Caco-2 (cell line): ENCODE measurements at regions not wholly inside any gene's neighbourhood (a gene's known extent, or its start where the extent isn't known, plus 50 kb on each side); places are given as distances from the start of the nearest gene placed in this dataset.

Experiments used
- BruUV-seq: library from RNA; stranded (reverse); fragments of 400-500 nt; replicated peaks from 2 replicates; lab custom pipeline; 2021; lab: Mats Ljungman, UMichigan
- CTCF ChIA-PET: fragments of 300-600 bp; sonication (Branson Sonifier 250); formaldehyde crosslinking; loops from one replicate; lab custom pipeline; 2022; ENCODE audit warnings: antibody characterized with exemption; lab: Charles Lee
- POLR2A ChIA-PET: fragments of 300-600 bp; sonication (Branson Sonifier 250); formaldehyde crosslinking; loops from one replicate; lab custom pipeline; 2022; ENCODE audit warnings: antibody characterized with exemption; lab: Charles Lee
- DNase-seq, 2 experiments: peaks; one replicate each; pipeline versions ENCODE4 v3.0.0 to v3.0.0-alpha.2; 2020 to 2022
- H3K27me3 ChIP-seq: replicated peaks from 2 replicates; pipeline ENCODE4 v1.6.0; 2011; ENCODE audit warnings: low read length; ENCODE audit not compliant: control insufficient read depth, insufficient read depth
- H3K36me3 ChIP-seq: 2 replicates; pipeline ENCODE4 v1.5.1; 2011; ENCODE audit warnings: low read length; ENCODE audit not compliant: control insufficient read depth, insufficient read depth
- H3K4me1 ChIP-seq: fragments of 250-450 bp; sonication (Bioruptor Pico); 2 replicates; pipeline ENCODE4 v1.5.1; 2020; ENCODE audit warnings: mild to moderate bottlenecking
- H3K4me3 ChIP-seq: 2 replicates; pipeline ENCODE4 v1.5.1; 2011; ENCODE audit warnings: low read depth, mild to moderate bottlenecking, control low read depth, low read length
- H3K9me3 ChIP-seq: fragments of 250-450 bp; sonication (Bioruptor Pico); 2 replicates; pipeline ENCODE4 v1.5.1; 2020; ENCODE audit warnings: mild to moderate bottlenecking, moderate library complexity
- H3K27ac Mint-ChIP-seq: one replicate; pipeline ENCODE4 v1.8.0; 2022; ENCODE audit warnings: mixed read lengths; ENCODE audit not compliant: unreplicated experiment
- H3K27me3 Mint-ChIP-seq: one replicate; pipeline ENCODE4 v1.8.0; 2022; ENCODE audit warnings: mixed read lengths; ENCODE audit not compliant: insufficient read depth, unreplicated experiment
- H3K36me3 Mint-ChIP-seq: one replicate; pipeline ENCODE4 v1.8.0; 2022; ENCODE audit warnings: mild to moderate bottlenecking, mixed read lengths; ENCODE audit not compliant: insufficient read depth, unreplicated experiment
- H3K4me1 Mint-ChIP-seq: one replicate; pipeline ENCODE4 v1.8.0; 2022; ENCODE audit warnings: low read depth, mixed read lengths; ENCODE audit not compliant: unreplicated experiment
- H3K4me3 Mint-ChIP-seq: one replicate; pipeline ENCODE4 v1.8.0; 2022; ENCODE audit warnings: mild to moderate bottlenecking, moderate library complexity, mixed read lengths; ENCODE audit not compliant: unreplicated experiment
- H3K9me3 Mint-ChIP-seq: one replicate; pipeline ENCODE4 v1.8.0; 2022; ENCODE audit warnings: mixed read lengths; ENCODE audit not compliant: unreplicated experiment
- intact Hi-C: fragments of 100-400 bp; cut with micrococcal nuclease; formaldehyde crosslinking; loops from one replicate; pipeline ENCODE4 v1.10.0; 2022; ENCODE audit not compliant: unreplicated experiment
- TF ChIP-seq, protein P1 (sequence below), 2 experiments: fragments of 200-600 bp in 1 of 2; IDR thresholded peaks; 1 replicate in 1 of 2; 2 replicates in 1 of 2; pipeline versions ENCODE4 v1.5.1 to v1.8.0; 2011 to 2022; ENCODE audit warnings: antibody characterized with exemption in 1 of 2, control low read depth in 1 of 2, inconsistent platforms in 1 of 2, low read depth in 1 of 2, low read length in 1 of 2, mild to moderate bottlenecking in 1 of 2, moderate library complexity in 1 of 2; ENCODE audit not compliant: insufficient read depth in 1 of 2, severe bottlenecking in 1 of 2, unreplicated experiment in 1 of 2

DNA sequence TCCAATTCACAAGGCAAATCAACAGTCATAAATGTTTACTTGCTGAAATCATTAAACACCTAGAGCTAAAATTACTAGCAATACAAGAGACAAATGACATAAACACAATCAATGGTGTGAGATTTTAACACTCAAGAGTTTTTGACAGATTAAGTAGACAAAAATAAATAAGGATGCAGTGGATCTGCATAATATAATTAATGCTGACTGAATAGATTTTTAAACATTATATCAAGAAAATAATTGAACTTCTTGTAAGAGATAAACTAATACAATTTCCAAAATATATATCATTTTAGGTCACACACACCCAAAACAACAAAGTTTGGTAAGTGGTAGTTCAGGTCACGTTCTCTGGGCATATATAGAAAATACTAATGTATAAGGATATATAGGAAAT is 322.6 kb upstream of the XYLT1 start:
- no TSS peak for BruUV-seq
- TF ChIP-seq, protein P1, sequence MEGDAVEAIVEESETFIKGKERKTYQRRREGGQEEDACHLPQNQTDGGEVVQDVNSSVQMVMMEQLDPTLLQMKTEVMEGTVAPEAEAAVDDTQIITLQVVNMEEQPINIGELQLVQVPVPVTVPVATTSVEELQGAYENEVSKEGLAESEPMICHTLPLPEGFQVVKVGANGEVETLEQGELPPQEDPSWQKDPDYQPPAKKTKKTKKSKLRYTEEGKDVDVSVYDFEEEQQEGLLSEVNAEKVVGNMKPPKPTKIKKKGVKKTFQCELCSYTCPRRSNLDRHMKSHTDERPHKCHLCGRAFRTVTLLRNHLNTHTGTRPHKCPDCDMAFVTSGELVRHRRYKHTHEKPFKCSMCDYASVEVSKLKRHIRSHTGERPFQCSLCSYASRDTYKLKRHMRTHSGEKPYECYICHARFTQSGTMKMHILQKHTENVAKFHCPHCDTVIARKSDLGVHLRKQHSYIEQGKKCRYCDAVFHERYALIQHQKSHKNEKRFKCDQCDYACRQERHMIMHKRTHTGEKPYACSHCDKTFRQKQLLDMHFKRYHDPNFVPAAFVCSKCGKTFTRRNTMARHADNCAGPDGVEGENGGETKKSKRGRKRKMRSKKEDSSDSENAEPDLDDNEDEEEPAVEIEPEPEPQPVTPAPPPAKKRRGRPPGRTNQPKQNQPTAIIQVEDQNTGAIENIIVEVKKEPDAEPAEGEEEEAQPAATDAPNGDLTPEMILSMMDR (IDR thresholded peaks at IDR 0.05; ENCODE audit: insufficient read depth in 1 of 2, low read depth in 1 of 2, low read length in 1 of 2, severe bottlenecking in 1 of 2, unreplicated experiment in 1 of 2) = no peak
- Histone ChIP-seq H3K4me3 (no peak overlapping the region), H3K4me1 (no peaks in the 10 kb centered on the region), H3K36me3 (no peaks in the 10 kb centered on the region), H3K27me3 (no peaks in the 10 kb centered on the region), H3K9me3 (no peaks in the 10 kb centered on the region)
- DNase-seq = no peak
- intact Hi-C loops = no loop called here
- H3K27ac Mint-ChIP-seq = no peak overlapping the region
- H3K9me3 Mint-ChIP-seq = no peaks in the 10 kb centered on the region
- H3K4me1 Mint-ChIP-seq = no peaks in the 10 kb centered on the region
- peaks cover 16% of the 10 kb centered on the region for H3K27me3 Mint-ChIP-seq
- H3K4me3 Mint-ChIP-seq = no peak overlapping the region
- H3K36me3 Mint-ChIP-seq = no peaks in the 10 kb centered on the region
- ChIA-PET CTCF (no interaction called here), POLR2A (no interaction called here)

DNA sequence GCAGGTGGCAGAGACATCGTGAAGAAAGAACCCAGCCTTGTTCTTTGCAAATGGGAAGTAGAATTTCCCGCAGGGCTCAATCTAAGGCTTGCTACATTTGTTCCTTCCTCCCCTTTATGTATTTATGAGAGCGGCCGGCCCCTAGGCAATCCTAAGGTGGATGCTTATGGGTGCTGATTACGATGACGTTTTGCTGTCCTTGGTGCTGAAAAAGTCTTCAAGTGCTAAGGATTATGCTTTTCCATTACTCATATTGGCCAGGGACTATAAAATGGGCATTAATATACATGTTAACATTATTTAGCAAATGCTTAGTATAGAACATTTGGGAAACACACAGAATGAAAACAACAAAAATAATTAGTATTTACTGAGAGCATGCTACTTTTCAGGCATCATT is 313.3 kb upstream of the XYLT1 start:
- ChIA-PET POLR2A (no interaction called here), CTCF (no interaction called here)
- Mint-ChIP-seq H3K36me3 (no peaks in the 10 kb centered on the region), H3K27me3 (peaks cover 4% of the 10 kb centered on the region), H3K27ac (no peak overlapping the region), H3K4me3 (no peak overlapping the region), H3K4me1 (no peaks in the 10 kb centered on the region), H3K9me3 (no peaks in the 10 kb centered on the region)
- peak in 1 of 2 experiments; percentile 25 for DNase-seq
- H3K9me3 ChIP-seq = no peaks in the 10 kb centered on the region
- BruUV-seq = no TSS peak
- H3K4me3 ChIP-seq = no peak overlapping the region
- TF ChIP-seq, protein P1 (IDR thresholded peaks at IDR 0.05; ENCODE audit: insufficient read depth in 1 of 2, low read depth in 1 of 2, low read length in 1 of 2, severe bottlenecking in 1 of 2, unreplicated experiment in 1 of 2) = no peak
- no peaks in the 10 kb centered on the region for H3K36me3 ChIP-seq
- no peaks in the 10 kb centered on the region for H3K4me1 ChIP-seq
- intact Hi-C loops = no loop called here
- H3K27me3 ChIP-seq = no peaks in the 10 kb centered on the region

DNA sequence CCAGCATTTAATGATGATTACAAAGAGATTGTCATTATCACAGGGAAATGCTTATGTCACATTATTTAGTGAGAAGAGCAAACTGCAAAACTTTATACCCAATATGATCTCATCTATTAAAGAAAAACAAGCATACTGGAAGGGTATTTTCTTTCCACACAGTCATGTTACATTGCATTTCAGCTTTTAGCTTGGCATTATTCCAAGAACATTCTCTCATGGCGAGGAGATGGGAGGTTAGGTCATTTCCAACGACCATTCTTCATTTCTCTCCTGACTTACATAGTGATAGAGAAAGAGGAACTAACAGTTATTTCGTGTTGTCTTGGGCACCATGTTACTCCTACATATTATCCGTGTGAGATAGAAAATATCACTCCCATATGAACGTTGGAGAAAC is 309.4 kb upstream of the XYLT1 start:
- Mint-ChIP-seq H3K27ac (no peak overlapping the region), H3K4me3 (no peak overlapping the region), H3K27me3 (peaks cover 3% of the 10 kb centered on the region), H3K4me1 (no peaks in the 10 kb centered on the region), H3K9me3 (no peaks in the 10 kb centered on the region), H3K36me3 (no peaks in the 10 kb centered on the region)
- intact Hi-C loops = no loop called here
- no TSS peak for BruUV-seq
- Histone ChIP-seq H3K9me3 (no peaks in the 10 kb centered on the region), H3K36me3 (no peaks in the 10 kb centered on the region), H3K4me3 (no peak overlapping the region), H3K4me1 (no peaks in the 10 kb centered on the region), H3K27me3 (no peaks in the 10 kb centered on the region)
- no peak for DNase-seq
- ChIA-PET POLR2A (no interaction called here), CTCF (no interaction called here)
- TF ChIP-seq, protein P1 (IDR thresholded peaks at IDR 0.05; ENCODE audit: insufficient read depth in 1 of 2, low read depth in 1 of 2, low read length in 1 of 2, severe bottlenecking in 1 of 2, unreplicated experiment in 1 of 2) = no peak
